ENCODE measurements at regions not wholly inside any gene's neighbourhood (a gene's known extent, or its start where the extent isn't known, plus 50 kb on each side); places are given as distances from the start of the nearest gene placed in this dataset.

DNA sequence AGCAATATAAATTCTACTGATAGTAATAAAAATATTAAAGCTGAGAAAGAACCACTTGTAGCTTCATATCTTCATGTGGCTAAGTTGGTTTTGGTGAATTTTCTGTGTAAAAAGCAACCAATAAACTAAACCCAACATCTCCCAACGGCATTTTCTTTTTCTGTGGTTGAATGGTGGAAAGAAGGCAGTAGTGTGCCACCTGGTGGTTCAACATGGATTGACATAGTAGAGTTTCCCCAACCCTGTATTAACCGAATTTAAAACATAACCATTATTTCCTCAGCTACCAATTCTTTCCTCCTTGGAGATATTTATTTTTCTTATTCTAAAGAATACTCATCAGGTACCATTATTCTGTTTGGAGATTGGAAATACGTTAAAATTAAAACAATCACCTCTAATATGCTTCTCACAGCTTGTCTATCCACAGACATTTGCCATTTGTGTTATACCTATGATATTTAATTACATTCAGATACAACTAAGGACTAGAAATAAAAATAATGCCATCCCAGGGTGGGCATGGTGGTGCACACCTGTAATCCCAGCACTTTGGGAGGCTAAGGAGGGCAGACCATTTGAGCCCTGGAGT is 117.1 kb upstream of the EEF1E1 start:
- TF ChIP-seq CTCF (IDR thresholded peaks at IDR 0.05), result peak; percentile 84
- no peak for TF ChIP-seq EZH2phosphoT487 (IDR thresholded peaks at IDR 0.05; ENCODE audit: borderline replicate concordance, low read depth)
- TF ChIP-seq SMC3 (IDR thresholded peaks at IDR 0.05; ENCODE audit: low read depth, low read length), result peak; percentile 83
- TF ChIP-seq RFX5 (IDR thresholded peaks at IDR 0.05; ENCODE audit: low read length), result 0 out of 2 replicates have a peak, but pooled peaks have one; percentile 18
- TF ChIP-seq MAX (IDR thresholded peaks at IDR 0.05; ENCODE audit: low read depth), result no peak
- no peak for TF ChIP-seq EP300 (IDR thresholded peaks at IDR 0.05; ENCODE audit: borderline replicate concordance in 1 of 2, low read depth in 1 of 2, low read length in 1 of 2)
- no peak for TF ChIP-seq NFIC (IDR thresholded peaks at IDR 0.05; ENCODE audit: borderline replicate concordance)
- no peak for TF ChIP-seq GATA2 (CRISPR knock-in tag; IDR thresholded peaks at IDR 0.05)
- TF ChIP-seq RXRA (IDR thresholded peaks at IDR 0.05; ENCODE audit: borderline replicate concordance, low read depth), result no peak
- TF ChIP-seq RAD21 (IDR thresholded peaks at IDR 0.05; ENCODE audit: low read length), result peak; percentile 81
- H3K9me2 ChIP-seq, result no peaks in the 10 kb centered on the region
- ChIA-PET CTCF (interaction anchor here (0.7 to 3.3 kb wide), 47 partner anchors 10 to 764 kb away, joined by 3 to 83 read pairs (median 5); partner anchors contain the start of gene EEF1E1), POLR2A (no interaction called here)
- no peaks in the 10 kb centered on the region for H4K20me1 ChIP-seq (ENCODE audit: insufficient read depth)
- no peaks in the 10 kb centered on the region for H3K4me1 ChIP-seq (ENCODE audit: control insufficient read depth in 1 of 2, insufficient read depth in 2 of 2, low read depth in 1 of 2, low read length in 1 of 2)
- DNase-seq, result peak; percentile 60
- H3K4me3 ChIP-seq (ENCODE audit: low read depth in 2 of 2, low read length in 1 of 2), result peak overlapping the region in 1 of 2 experiments; percentile 31; a peak in 1 of 4 replicates
- 4% methylated on average over 3 of the region's 3 CpGs for WGBS (ENCODE audit: low lambda C conversion rate)
- no peaks in the 10 kb centered on the region for H3K79me2 ChIP-seq (ENCODE audit: insufficient read depth)
- no peaks in the 10 kb centered on the region for H3K36me3 ChIP-seq (replicated peaks in 1 of 2; ENCODE audit: control insufficient read depth in 1 of 2, insufficient read depth in 2 of 2, low read length in 1 of 2)
- no peaks in the 10 kb centered on the region for H3K27me3 ChIP-seq (ENCODE audit: insufficient read depth)
- H3K4me2 ChIP-seq, result no peak overlapping the region
- H3K9ac ChIP-seq, result no peak overlapping the region
- H3K9me3 ChIP-seq, result no peaks in the 10 kb centered on the region
- H3K27ac ChIP-seq (ENCODE audit: low read depth in 2 of 2, low read length in 1 of 2), result no peak overlapping the region
- H2AFZ ChIP-seq (ENCODE audit: low read depth), result 0 out of 2 replicates have a peak overlapping the region, but pooled peaks have one; percentile 64
- H3F3A ChIP-seq (replicated peaks; ENCODE audit: insufficient read depth), result no peaks in the 10 kb centered on the region

DNA sequence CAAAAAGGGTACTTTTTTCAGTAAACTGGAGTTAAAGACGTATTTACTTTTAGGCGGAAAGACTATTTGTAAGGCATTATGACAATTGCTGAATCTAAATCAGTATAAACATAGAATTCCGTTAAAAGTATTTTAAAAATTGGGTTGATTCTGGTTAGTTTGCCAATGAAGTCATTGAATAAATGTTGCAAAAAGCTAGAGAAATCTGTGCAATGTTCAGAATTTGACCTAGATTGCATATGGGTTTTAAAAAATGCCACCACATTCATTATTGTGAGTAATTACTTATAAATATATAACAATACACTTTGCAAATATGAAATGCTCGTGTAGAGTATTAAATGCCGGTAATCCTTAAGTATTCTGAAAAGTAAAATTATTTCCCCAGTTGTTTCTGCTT is 116.5 kb upstream of the EEF1E1 start:
- no peaks in the 10 kb centered on the region for H3K79me2 ChIP-seq (ENCODE audit: insufficient read depth)
- H2AFZ ChIP-seq (ENCODE audit: low read depth), result 0 out of 2 replicates have a peak overlapping the region, but pooled peaks have one; percentile 64
- no peaks in the 10 kb centered on the region for H3K9me2 ChIP-seq
- DNase-seq, result no peak
- whole genome bisulfite sequencing (ENCODE audit: low lambda C conversion rate), result 47% methylated on average over 5 of the region's 5 CpGs
- no peaks in the 10 kb centered on the region for H3F3A ChIP-seq (replicated peaks; ENCODE audit: insufficient read depth)
- no peak overlapping the region for H3K27ac ChIP-seq (ENCODE audit: low read depth in 2 of 2, low read length in 1 of 2)
- H3K9ac ChIP-seq, result no peak overlapping the region
- no peak overlapping the region for H3K4me3 ChIP-seq (ENCODE audit: low read depth in 2 of 2, low read length in 1 of 2)
- no peaks in the 10 kb centered on the region for H3K4me1 ChIP-seq (ENCODE audit: control insufficient read depth in 1 of 2, insufficient read depth in 2 of 2, low read depth in 1 of 2, low read length in 1 of 2)
- TF ChIP-seq EP300 (IDR thresholded peaks at IDR 0.05; ENCODE audit: borderline replicate concordance in 1 of 2, low read depth in 1 of 2, low read length in 1 of 2) (no peak), FOSL2 (IDR thresholded peaks at IDR 0.05; ENCODE audit: borderline replicate concordance, low read depth) (no peak)
- H3K4me2 ChIP-seq, result no peak overlapping the region
- H3K27me3 ChIP-seq (ENCODE audit: insufficient read depth), result no peaks in the 10 kb centered on the region
- H4K20me1 ChIP-seq (ENCODE audit: insufficient read depth), result no peaks in the 10 kb centered on the region
- POLR2A ChIA-PET, result no interaction called here
- no peaks in the 10 kb centered on the region for H3K9me3 ChIP-seq
- no peaks in the 10 kb centered on the region for H3K36me3 ChIP-seq (replicated peaks in 1 of 2; ENCODE audit: control insufficient read depth in 1 of 2, insufficient read depth in 2 of 2, low read length in 1 of 2)
- CTCF ChIA-PET, result interaction anchor here (0.7 to 3.3 kb wide), 46 partner anchors 10 to 764 kb away, joined by 3 to 83 read pairs (median 5); partner anchors contain the start of gene EEF1E1
